OCI-LY7 (cell line): ENCODE measurements at regions not wholly inside any gene's neighbourhood (a gene's known extent, or its start where the extent isn't known, plus 50 kb on each side); places are given as distances from the start of the nearest gene placed in this dataset.

Experiments used
- BruUV-seq: library from RNA; stranded (reverse); fragments of 400-500 nt; replicated peaks from 2 replicates; lab custom pipeline; 2021; lab: Mats Ljungman, UMichigan
- CTCF ChIA-PET: fragments of 300-600 bp; sonication (Branson Sonifier 250); formaldehyde crosslinking; loops from one replicate; lab custom pipeline; 2022; ENCODE audit warnings: antibody characterized with exemption; ENCODE audit not compliant: unreplicated experiment; lab: Charles Lee
- POLR2A ChIA-PET: fragments of 300-600 bp; sonication (Branson Sonifier 250); formaldehyde crosslinking; loops from one replicate; lab custom pipeline; 2022; ENCODE audit warnings: antibody characterized with exemption; lab: Charles Lee
- DNase-seq: peaks from one replicate; pipeline ENCODE4 v3.0.0-alpha.2; 2015; ENCODE audit warnings: low spot score
- H2AFZ ChIP-seq: fragments of 200-600 bp; sonication (generic), shearing (Covaris generic); 2 replicates; pipeline ENCODE4 v1.6.1; 2014; ENCODE audit warnings: mild to moderate bottlenecking, antibody characterized with exemption, low read length, moderate library complexity
- H3K27ac ChIP-seq: fragments of 200-600 bp; sonication (generic); 2 replicates; pipeline ENCODE4 v1.5.1; 2014; ENCODE audit warnings: mixed run types, low read depth, mild to moderate bottlenecking, moderate library complexity, low read length, inconsistent platforms; ENCODE audit not compliant: poor library complexity, severe bottlenecking
- H3K36me3 ChIP-seq: fragments of 200-600 bp; sonication (generic); 2 replicates; pipeline ENCODE4 v1.6.1; 2014; ENCODE audit warnings: mild to moderate bottlenecking, antibody characterized with exemption, low read length, moderate library complexity, mixed read lengths; ENCODE audit not compliant: insufficient read depth
- H3K4me1 ChIP-seq: fragments of 200-600 bp; sonication (generic); 2 replicates; pipeline ENCODE4 v1.5.1; 2014; ENCODE audit warnings: mild to moderate bottlenecking, low read length; ENCODE audit not compliant: insufficient read depth, poor library complexity, severe bottlenecking
- H3K4me2 ChIP-seq: fragments of 200-600 bp; sonication (generic); 2 replicates; pipeline ENCODE4 v1.6.1; 2014; ENCODE audit warnings: mild to moderate bottlenecking, low read length
- H3K4me3 ChIP-seq: fragments of 200-600 bp; sonication (generic); 2 replicates; pipeline ENCODE4 v1.5.1; 2014; ENCODE audit warnings: mild to moderate bottlenecking, low read depth, low read length; ENCODE audit not compliant: poor library complexity, severe bottlenecking
- H3K79me2 ChIP-seq: fragments of 200-600 bp; sonication (generic); 2 replicates; pipeline ENCODE4 v1.6.1; 2016; ENCODE audit warnings: low read depth, mild to moderate bottlenecking, low read length, moderate library complexity, mixed read lengths; ENCODE audit not compliant: insufficient read depth
- H3K9me2 ChIP-seq: fragments of 200-600 bp; sonication (generic); 2 replicates; pipeline ENCODE4 v1.6.1; 2016; ENCODE audit warnings: mild to moderate bottlenecking, low read length, mixed read lengths; ENCODE audit not compliant: insufficient read depth
- H3K9me3 ChIP-seq: fragments of 200-600 bp; sonication (generic); 2 replicates; pipeline ENCODE4 v1.6.1; 2014; ENCODE audit warnings: mild to moderate bottlenecking, mixed run types, low read length, mixed read lengths
- H4K20me1 ChIP-seq: fragments of 200-600 bp; sonication (generic); 2 replicates; pipeline ENCODE4 v1.6.1; 2014; ENCODE audit warnings: mild to moderate bottlenecking, antibody characterized with exemption, low read length, moderate library complexity, mixed read lengths; ENCODE audit not compliant: insufficient read depth
- EZH2phosphoT487 ChIP-seq: fragments of 200-600 bp; sonication (generic); IDR thresholded peaks from 2 replicates; pipeline ENCODE4 v1.6.1; 2018; ENCODE audit warnings: low read depth, borderline replicate concordance, mild to moderate bottlenecking, mixed run types, antibody characterized with exemption, low read length, moderate library complexity, mixed read lengths
- intact Hi-C: fragments of 100-400 bp; cut with micrococcal nuclease; formaldehyde crosslinking; loops from one replicate; pipeline ENCODE4 v1.10.0; 2022; ENCODE audit not compliant: unreplicated experiment
- TF ChIP-seq, protein P1 (sequence below): fragments of 200-600 bp; sonication (generic); conservative IDR thresholded peaks from 2 replicates; pipeline ENCODE4 v1.5.1; 2014; ENCODE audit warnings: mild to moderate bottlenecking, antibody characterized with exemption, low read length, moderate library complexity, mixed read lengths

DNA sequence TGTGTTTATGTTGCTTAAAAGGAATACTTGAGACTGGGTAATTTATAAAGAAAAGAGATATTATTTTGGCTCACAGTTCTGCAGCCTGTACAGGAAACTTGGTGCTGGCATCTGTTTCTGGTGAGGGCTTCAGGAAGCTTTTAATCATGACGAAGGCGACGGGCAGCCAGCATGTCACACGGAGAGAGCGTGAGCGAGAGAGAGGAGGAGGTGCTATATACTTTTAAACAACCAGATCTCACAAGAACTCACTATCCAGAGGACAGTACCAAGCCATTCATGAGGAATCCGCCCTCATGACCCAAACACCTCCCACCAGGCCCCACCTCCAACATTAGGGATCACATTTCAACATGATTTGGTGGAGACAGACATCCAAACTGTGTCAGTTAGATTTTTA is 163.4 kb upstream of the TSC22D1 start:
- intact Hi-C loops: no loop called here
- Histone ChIP-seq H3K9me2 (no peaks in the 10 kb centered on the region), H3K4me2 (no peak overlapping the region), H3K9me3 (no peaks in the 10 kb centered on the region), H3K79me2 (no peaks in the 10 kb centered on the region), H4K20me1 (no peaks in the 10 kb centered on the region), H3K36me3 (no peaks in the 10 kb centered on the region), H2AFZ (no peak overlapping the region), H3K4me1 (no peaks in the 10 kb centered on the region), H3K4me3 (no peak overlapping the region), H3K27ac (no peak overlapping the region)
- ChIA-PET CTCF (no interaction called here), POLR2A (no interaction called here)
- TF ChIP-seq EZH2phosphoT487: no peak
- TF ChIP-seq, protein P1, sequence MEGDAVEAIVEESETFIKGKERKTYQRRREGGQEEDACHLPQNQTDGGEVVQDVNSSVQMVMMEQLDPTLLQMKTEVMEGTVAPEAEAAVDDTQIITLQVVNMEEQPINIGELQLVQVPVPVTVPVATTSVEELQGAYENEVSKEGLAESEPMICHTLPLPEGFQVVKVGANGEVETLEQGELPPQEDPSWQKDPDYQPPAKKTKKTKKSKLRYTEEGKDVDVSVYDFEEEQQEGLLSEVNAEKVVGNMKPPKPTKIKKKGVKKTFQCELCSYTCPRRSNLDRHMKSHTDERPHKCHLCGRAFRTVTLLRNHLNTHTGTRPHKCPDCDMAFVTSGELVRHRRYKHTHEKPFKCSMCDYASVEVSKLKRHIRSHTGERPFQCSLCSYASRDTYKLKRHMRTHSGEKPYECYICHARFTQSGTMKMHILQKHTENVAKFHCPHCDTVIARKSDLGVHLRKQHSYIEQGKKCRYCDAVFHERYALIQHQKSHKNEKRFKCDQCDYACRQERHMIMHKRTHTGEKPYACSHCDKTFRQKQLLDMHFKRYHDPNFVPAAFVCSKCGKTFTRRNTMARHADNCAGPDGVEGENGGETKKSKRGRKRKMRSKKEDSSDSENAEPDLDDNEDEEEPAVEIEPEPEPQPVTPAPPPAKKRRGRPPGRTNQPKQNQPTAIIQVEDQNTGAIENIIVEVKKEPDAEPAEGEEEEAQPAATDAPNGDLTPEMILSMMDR: no peak
- no peak for DNase-seq
- no TSS peak for BruUV-seq

DNA sequence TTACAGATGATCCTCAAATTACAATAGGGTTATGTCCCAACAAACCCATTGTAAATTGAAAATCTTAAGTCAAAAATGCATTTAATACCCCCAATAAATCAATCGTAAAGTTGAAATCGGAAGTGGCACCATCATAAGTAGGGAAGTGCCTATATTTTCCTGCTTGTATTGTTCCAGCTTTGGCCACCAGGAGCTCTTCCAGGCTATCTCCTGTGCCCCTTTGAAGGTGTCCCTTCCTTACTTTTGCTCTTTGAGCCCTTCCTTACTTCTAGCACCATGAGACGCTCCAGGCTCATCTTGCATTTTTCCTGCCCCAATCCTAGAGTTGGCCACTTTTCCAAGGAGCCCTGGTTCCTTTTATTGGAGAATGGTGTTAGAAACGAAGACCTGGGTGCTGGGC is 163.0 kb upstream of the TSC22D1 start:
- TF ChIP-seq, protein P1: no peak
- TF ChIP-seq EZH2phosphoT487: no peak
- Histone ChIP-seq H3K36me3 (no peaks in the 10 kb centered on the region), H4K20me1 (no peaks in the 10 kb centered on the region), H3K27ac (no peak overlapping the region), H3K9me2 (no peaks in the 10 kb centered on the region), H3K4me1 (no peaks in the 10 kb centered on the region), H3K4me3 (no peak overlapping the region), H3K9me3 (no peaks in the 10 kb centered on the region), H3K4me2 (no peak overlapping the region), H3K79me2 (no peaks in the 10 kb centered on the region), H2AFZ (no peak overlapping the region)
- CTCF ChIA-PET: no interaction called here
- POLR2A ChIA-PET: no interaction called here
- DNase-seq: no peak
- intact Hi-C loops: no loop called here
- no TSS peak for BruUV-seq

DNA sequence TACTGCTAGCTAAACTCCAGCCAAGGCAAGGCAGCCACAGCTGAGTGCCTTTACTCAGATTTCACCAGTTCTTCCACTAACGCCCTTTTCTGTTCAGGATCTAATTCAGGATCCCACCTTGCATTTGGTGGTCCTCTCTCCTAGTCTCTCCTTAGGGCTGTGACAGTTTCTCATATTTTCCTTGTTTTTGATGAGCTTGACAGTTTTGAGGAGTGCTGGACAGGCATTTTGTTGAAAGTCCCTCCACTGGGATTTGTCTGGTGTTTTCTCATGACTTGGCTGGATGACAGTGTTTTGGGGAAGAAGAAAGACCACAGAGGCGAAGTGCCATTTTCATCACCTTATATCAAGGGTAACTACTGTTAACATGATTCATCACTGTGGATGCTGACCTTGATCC is 162.3 kb upstream of the TSC22D1 start:
- no peak for DNase-seq
- BruUV-seq: no TSS peak
- no peaks in the 10 kb centered on the region for H3K4me1 ChIP-seq
- no peaks in the 10 kb centered on the region for H3K9me2 ChIP-seq
- no peak overlapping the region for H3K4me3 ChIP-seq
- no peaks in the 10 kb centered on the region for H3K36me3 ChIP-seq
- no peak overlapping the region for H2AFZ ChIP-seq
- no peaks in the 10 kb centered on the region for H3K9me3 ChIP-seq
- H3K79me2 ChIP-seq: no peaks in the 10 kb centered on the region
- ChIA-PET CTCF (no interaction called here), POLR2A (no interaction called here)
- intact Hi-C loops: no loop called here
- TF ChIP-seq EZH2phosphoT487: no peak
- TF ChIP-seq, protein P1: no peak
- H3K4me2 ChIP-seq: no peak overlapping the region
- H3K27ac ChIP-seq: no peak overlapping the region
- no peaks in the 10 kb centered on the region for H4K20me1 ChIP-seq
